Body of pancreas (tissue), 4 donors: ENCODE measurements at regions not wholly inside any gene's neighbourhood (a gene's known extent, or its start where the extent isn't known, plus 50 kb on each side); places are given as distances from the start of the nearest gene placed in this dataset.

Source experiments
- POLR2A ChIP-seq, 3 donors: fragments of 450-650 bp; IDR thresholded peaks; one replicate each; pipeline ENCODE4 v1.6.1; 2016; ENCODE audit warnings: antibody characterized with exemption in 3 of 3, mild to moderate bottlenecking in 2 of 3
- TF ChIP-seq, protein P1 (sequence below), 7 experiments: fragments of 450-650 bp in 4 of 7; fragments of 200-600 bp in 3 of 7; sonication (generic) in 3 of 7; IDR thresholded peaks; one replicate each; pipeline ENCODE4 v1.5.1; 2016 to 2019; ENCODE audit warnings: antibody characterized with exemption in 7 of 7

DNA sequence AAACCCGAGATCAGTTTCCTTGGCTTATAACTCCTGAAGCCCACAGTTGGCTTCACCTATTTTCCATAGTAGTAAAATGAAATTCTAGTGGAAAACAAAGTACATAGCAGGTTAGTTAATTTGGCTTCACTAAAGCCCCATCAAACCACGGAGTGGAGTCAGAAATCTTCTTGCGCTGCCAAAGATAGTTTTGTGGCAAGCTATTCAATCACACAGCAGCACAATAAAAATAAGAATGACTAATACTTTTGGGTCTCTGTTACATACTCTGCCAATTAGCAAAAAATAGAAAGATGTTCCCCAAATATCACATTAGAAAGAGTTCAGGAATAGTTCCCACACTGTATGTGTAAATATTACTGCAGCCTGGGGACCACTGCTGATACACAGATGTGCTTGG is 175.2 kb upstream of the NOL4 start:
- TF ChIP-seq, protein P1, sequence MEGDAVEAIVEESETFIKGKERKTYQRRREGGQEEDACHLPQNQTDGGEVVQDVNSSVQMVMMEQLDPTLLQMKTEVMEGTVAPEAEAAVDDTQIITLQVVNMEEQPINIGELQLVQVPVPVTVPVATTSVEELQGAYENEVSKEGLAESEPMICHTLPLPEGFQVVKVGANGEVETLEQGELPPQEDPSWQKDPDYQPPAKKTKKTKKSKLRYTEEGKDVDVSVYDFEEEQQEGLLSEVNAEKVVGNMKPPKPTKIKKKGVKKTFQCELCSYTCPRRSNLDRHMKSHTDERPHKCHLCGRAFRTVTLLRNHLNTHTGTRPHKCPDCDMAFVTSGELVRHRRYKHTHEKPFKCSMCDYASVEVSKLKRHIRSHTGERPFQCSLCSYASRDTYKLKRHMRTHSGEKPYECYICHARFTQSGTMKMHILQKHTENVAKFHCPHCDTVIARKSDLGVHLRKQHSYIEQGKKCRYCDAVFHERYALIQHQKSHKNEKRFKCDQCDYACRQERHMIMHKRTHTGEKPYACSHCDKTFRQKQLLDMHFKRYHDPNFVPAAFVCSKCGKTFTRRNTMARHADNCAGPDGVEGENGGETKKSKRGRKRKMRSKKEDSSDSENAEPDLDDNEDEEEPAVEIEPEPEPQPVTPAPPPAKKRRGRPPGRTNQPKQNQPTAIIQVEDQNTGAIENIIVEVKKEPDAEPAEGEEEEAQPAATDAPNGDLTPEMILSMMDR (IDR thresholded peaks at IDR 0.05) = no peak
- TF ChIP-seq POLR2A (IDR thresholded peaks at IDR 0.05) = no peak
